ENCODE measurements at regions not wholly inside any gene's neighbourhood (a gene's known extent, or its start where the extent isn't known, plus 50 kb on each side); places are given as distances from the start of the nearest gene placed in this dataset.

DNA sequence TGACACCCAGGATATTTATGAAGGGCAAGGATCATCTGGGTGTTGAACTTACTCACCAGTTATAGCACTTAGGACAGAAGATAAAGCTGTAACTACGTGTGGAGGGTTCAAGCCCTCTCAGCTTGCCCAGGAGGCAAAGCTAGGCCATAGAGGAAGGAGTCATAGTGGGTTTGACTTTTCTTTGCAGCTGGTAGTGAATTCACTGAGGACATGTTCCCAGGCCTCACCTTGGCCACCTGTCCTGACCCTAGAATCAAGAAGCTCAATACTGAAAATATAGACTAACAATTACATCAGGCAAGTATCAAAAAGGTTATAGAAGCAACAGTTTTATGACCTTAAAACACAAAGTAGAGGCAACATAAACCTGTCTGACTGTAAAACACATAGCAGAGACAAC, 1207.7 kb downstream of the SLITRK1 start:
- Mint-ChIP-seq H3K27ac (no peak overlapping the region), H3K4me1 (no peaks in the 10 kb centered on the region), H3K27me3 (no peaks in the 10 kb centered on the region), H3K36me3 (no peaks in the 10 kb centered on the region), H3K9me3 (peaks cover 0 to 4% (median 0%) of the 10 kb centered on the region in 3 donors), H3K4me3 (no peak overlapping the region)
- H3K9me3 ChIP-seq = no peaks in the 10 kb centered on the region
- ATAC-seq (replicated peaks in 1 of 4) (no peak), DNase-seq (no peak)
- WGBS (ENCODE audit: insufficient coverage) = no CpG with 5 or more reads among the region's 1 CpG
- no peaks in the 10 kb centered on the region for H3K36me3 ChIP-seq (ENCODE audit: control insufficient read depth in 2 of 2, extremely low read depth in 1 of 2, insufficient read depth in 1 of 2, low read length in 1 of 2)
- no peak overlapping the region for H3K4me3 ChIP-seq (ENCODE audit: control insufficient read depth in 1 of 2, extremely low read depth in 1 of 2, low read length in 1 of 2)
- ChIA-PET POLR2A (no interaction called here), CTCF (no interaction called here)
- H3K27me3 ChIP-seq (replicated peaks in 1 of 2; ENCODE audit: control insufficient read depth in 2 of 2, extremely low read depth in 1 of 2, insufficient read depth in 2 of 2, low read length in 1 of 2) = no peaks in the 10 kb centered on the region
- no peak overlapping the region for H3K27ac ChIP-seq (ENCODE audit: low read length)
- H3K4me1 ChIP-seq (ENCODE audit: control insufficient read depth in 1 of 2, extremely low read depth in 1 of 2, insufficient read depth in 2 of 2, low read length in 2 of 2) = no peaks in the 10 kb centered on the region

DNA sequence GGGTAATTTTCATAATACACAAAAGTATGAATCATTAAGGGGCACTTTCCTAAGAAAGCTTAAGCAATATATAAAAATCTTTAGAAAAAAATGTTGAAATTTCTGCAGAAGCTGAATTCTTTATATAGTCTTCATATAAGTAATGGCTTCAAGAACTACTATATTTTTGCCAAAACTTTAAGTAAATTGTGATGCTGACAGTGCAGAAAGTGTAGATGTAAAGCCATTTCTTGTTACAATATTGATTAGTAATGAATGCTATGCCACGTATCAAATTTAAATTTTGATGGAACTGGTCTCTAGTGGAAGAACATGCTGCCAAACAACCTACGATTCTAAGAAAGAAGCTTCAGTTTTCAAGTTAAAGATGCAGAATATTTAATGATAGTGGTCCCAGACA, 1210.0 kb downstream of the SLITRK1 start:
- WGBS (ENCODE audit: insufficient coverage) = 83% methylated on average over 2 of the region's 2 CpGs
- no peaks in the 10 kb centered on the region for H3K36me3 ChIP-seq (ENCODE audit: control insufficient read depth in 2 of 2, extremely low read depth in 1 of 2, insufficient read depth in 1 of 2, low read length in 1 of 2)
- H3K9me3 ChIP-seq = no peaks in the 10 kb centered on the region
- Mint-ChIP-seq H3K27ac (no peak overlapping the region), H3K36me3 (no peaks in the 10 kb centered on the region), H3K4me3 (no peak overlapping the region), H3K27me3 (no peaks in the 10 kb centered on the region), H3K9me3 (peaks cover 0 to 9% (median 0%) of the 10 kb centered on the region in 3 donors), H3K4me1 (no peaks in the 10 kb centered on the region)
- DNase-seq = no peak
- no peaks in the 10 kb centered on the region for H3K27me3 ChIP-seq (replicated peaks in 1 of 2; ENCODE audit: control insufficient read depth in 2 of 2, extremely low read depth in 1 of 2, insufficient read depth in 2 of 2, low read length in 1 of 2)
- no peak overlapping the region for H3K27ac ChIP-seq (ENCODE audit: low read length)
- ChIA-PET CTCF (no interaction called here), POLR2A (no interaction called here)
- H3K4me3 ChIP-seq (ENCODE audit: control insufficient read depth in 1 of 2, extremely low read depth in 1 of 2, low read length in 1 of 2) = no peak overlapping the region
- no peaks in the 10 kb centered on the region for H3K4me1 ChIP-seq (ENCODE audit: control insufficient read depth in 1 of 2, extremely low read depth in 1 of 2, insufficient read depth in 2 of 2, low read length in 2 of 2)
- no peak for ATAC-seq (replicated peaks in 1 of 4)

DNA sequence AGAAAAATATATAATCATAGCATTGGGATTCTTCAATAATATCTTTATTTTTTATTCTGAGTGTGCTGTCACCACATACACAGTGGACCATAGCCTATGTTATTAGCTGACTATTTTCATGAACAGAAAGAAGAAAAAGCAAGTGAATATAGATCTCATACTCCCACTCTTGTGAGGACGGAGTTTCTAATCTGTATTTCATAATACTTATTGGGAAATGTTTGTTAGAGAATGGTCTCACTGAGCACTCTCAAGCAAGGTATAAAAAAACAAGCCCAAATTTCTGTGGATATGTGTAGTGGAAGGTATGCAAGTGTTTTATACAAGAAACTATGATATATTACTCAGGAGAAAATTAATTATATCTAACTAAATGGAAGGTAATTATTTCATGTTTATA, 1218.1 kb downstream of the SLITRK1 start:
- Mint-ChIP-seq H3K27ac (no peak overlapping the region), H3K36me3 (no peaks in the 10 kb centered on the region), H3K9me3 (peaks cover 0 to 9% (median 0%) of the 10 kb centered on the region in 3 donors), H3K27me3 (no peaks in the 10 kb centered on the region), H3K4me3 (no peak overlapping the region), H3K4me1 (no peaks in the 10 kb centered on the region)
- H3K9me3 ChIP-seq = no peaks in the 10 kb centered on the region
- H3K27ac ChIP-seq (ENCODE audit: low read length) = no peak overlapping the region
- ChIA-PET POLR2A (no interaction called here), CTCF (no interaction called here)
- DNase-seq = no peak
- no peak for ATAC-seq (replicated peaks in 1 of 4)
- H3K36me3 ChIP-seq (ENCODE audit: control insufficient read depth in 2 of 2, extremely low read depth in 1 of 2, insufficient read depth in 1 of 2, low read length in 1 of 2) = no peaks in the 10 kb centered on the region
- H3K4me3 ChIP-seq (ENCODE audit: control insufficient read depth in 1 of 2, extremely low read depth in 1 of 2, low read length in 1 of 2) = no peak overlapping the region
- WGBS (ENCODE audit: insufficient coverage) = no CpG with 5 or more reads among the region's 1 CpG
- no peaks in the 10 kb centered on the region for H3K27me3 ChIP-seq (replicated peaks in 1 of 2; ENCODE audit: control insufficient read depth in 2 of 2, extremely low read depth in 1 of 2, insufficient read depth in 2 of 2, low read length in 1 of 2)
- no peaks in the 10 kb centered on the region for H3K4me1 ChIP-seq (ENCODE audit: control insufficient read depth in 1 of 2, extremely low read depth in 1 of 2, insufficient read depth in 2 of 2, low read length in 2 of 2)

DNA sequence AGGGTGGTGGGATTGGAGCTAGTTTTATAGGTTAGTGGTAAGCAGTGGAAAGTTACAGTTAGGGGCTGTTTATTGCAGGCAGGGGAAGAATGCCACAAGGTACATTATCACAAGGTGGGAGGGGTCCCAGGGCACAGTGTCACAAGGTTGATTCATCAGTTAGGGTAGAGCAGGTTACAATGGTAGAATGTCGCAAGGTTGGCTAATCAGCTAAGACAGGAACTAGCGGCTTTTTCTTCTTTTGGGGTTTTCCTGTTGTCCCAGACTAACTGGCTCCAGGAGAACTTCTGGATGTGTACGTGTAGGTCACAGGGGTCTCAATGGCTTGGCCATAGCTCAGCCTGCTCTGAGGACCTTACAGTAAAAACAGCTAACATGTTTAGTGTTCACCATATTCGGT, 1221.1 kb downstream of the SLITRK1 start:
- H3K27me3 Mint-ChIP-seq = no peaks in the 10 kb centered on the region
- no peaks in the 10 kb centered on the region for H3K4me1 Mint-ChIP-seq
- H3K4me3 ChIP-seq (ENCODE audit: control insufficient read depth in 1 of 2, extremely low read depth in 1 of 2, low read length in 1 of 2) = no peak overlapping the region
- H3K4me1 ChIP-seq (ENCODE audit: control insufficient read depth in 1 of 2, extremely low read depth in 1 of 2, insufficient read depth in 2 of 2, low read length in 2 of 2) = no peaks in the 10 kb centered on the region
- POLR2A ChIA-PET = interaction anchor here in 1 of 2 donors (0.6 kb wide), 1 partner anchor 163 kb away, joined by 3 read pairs; no protein-coding TSS in a partner anchor
- H3K9me3 Mint-ChIP-seq = peaks cover 0 to 4% (median under 1%) of the 10 kb centered on the region in 3 donors
- H3K4me3 Mint-ChIP-seq = no peak overlapping the region
- no peaks in the 10 kb centered on the region for H3K36me3 ChIP-seq (ENCODE audit: control insufficient read depth in 2 of 2, extremely low read depth in 1 of 2, insufficient read depth in 1 of 2, low read length in 1 of 2)
- DNase-seq (no peak), ATAC-seq (replicated peaks in 1 of 4) (no peak)
- CTCF ChIA-PET = no interaction called here
- H3K36me3 Mint-ChIP-seq = no peaks in the 10 kb centered on the region
- no peaks in the 10 kb centered on the region for H3K9me3 ChIP-seq
- no peak overlapping the region for H3K27ac ChIP-seq (ENCODE audit: low read length)
- H3K27ac Mint-ChIP-seq = no peak overlapping the region
- no peaks in the 10 kb centered on the region for H3K27me3 ChIP-seq (replicated peaks in 1 of 2; ENCODE audit: control insufficient read depth in 2 of 2, extremely low read depth in 1 of 2, insufficient read depth in 2 of 2, low read length in 1 of 2)
- WGBS (ENCODE audit: insufficient coverage) = 92% methylated on average over 2 of the region's 4 CpGs

DNA sequence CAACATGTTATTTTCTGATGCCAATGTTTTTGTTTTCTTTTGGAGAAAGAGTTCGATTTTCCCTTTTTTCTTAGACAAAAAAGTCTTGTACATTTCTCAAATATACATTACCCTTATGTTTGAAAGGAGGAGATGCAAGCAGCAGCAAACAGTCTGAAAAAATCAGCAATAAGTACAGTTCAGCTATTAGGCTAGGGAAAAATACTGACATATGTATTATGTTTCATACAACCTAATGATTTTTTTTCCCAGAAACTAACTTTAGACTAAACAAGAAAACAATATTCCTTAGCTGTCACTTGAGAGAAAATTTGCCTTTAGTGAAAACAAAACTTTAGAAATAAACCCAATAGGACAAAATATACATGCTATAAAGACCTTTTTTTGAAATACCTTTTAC, 1223.5 kb downstream of the SLITRK1 start:
- Mint-ChIP-seq H3K27ac (no peak overlapping the region), H3K4me1 (no peaks in the 10 kb centered on the region), H3K36me3 (no peaks in the 10 kb centered on the region), H3K9me3 (peaks cover 0 to 11% (median 4%) of the 10 kb centered on the region in 3 donors), H3K27me3 (no peaks in the 10 kb centered on the region), H3K4me3 (no peak overlapping the region)
- no peaks in the 10 kb centered on the region for H3K36me3 ChIP-seq (ENCODE audit: control insufficient read depth in 2 of 2, extremely low read depth in 1 of 2, insufficient read depth in 1 of 2, low read length in 1 of 2)
- DNase-seq = no peak
- H3K27me3 ChIP-seq (replicated peaks in 1 of 2; ENCODE audit: control insufficient read depth in 2 of 2, extremely low read depth in 1 of 2, insufficient read depth in 2 of 2, low read length in 1 of 2) = no peaks in the 10 kb centered on the region
- ChIA-PET POLR2A (no interaction called here), CTCF (no interaction called here)
- WGBS (ENCODE audit: insufficient coverage) = no CpG with 5 or more reads among the region's 1 CpG
- no peak for ATAC-seq (replicated peaks in 1 of 4)
- no peak overlapping the region for H3K4me3 ChIP-seq (ENCODE audit: control insufficient read depth in 1 of 2, extremely low read depth in 1 of 2, low read length in 1 of 2)
- no peak overlapping the region for H3K27ac ChIP-seq (ENCODE audit: low read length)
- H3K9me3 ChIP-seq = no peaks in the 10 kb centered on the region
- no peaks in the 10 kb centered on the region for H3K4me1 ChIP-seq (ENCODE audit: control insufficient read depth in 1 of 2, extremely low read depth in 1 of 2, insufficient read depth in 2 of 2, low read length in 2 of 2)

DNA sequence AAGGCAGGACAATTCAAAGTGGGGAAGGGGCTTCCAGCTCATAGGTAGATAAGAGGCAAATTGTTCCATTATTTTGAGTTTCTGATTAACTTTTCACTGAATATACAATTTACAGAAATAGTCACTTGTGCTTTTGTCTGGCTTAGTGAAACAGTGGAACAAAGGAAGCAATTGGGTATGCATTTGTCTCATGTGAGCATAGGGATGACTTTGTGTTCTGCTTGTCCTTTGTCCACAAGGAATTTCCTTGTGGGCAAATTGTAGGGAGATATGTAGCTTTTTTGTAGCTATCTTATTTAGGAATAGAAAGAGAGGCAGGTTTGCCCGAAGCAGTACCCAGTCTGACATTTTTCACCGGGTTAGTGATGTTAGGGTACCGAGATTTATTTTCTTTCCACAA, 1224.8 kb downstream of the SLITRK1 start:
- no peaks in the 10 kb centered on the region for H3K27me3 ChIP-seq (replicated peaks in 1 of 2; ENCODE audit: control insufficient read depth in 2 of 2, extremely low read depth in 1 of 2, insufficient read depth in 2 of 2, low read length in 1 of 2)
- no peaks in the 10 kb centered on the region for H3K9me3 ChIP-seq
- ATAC-seq (replicated peaks in 1 of 4) (no peak), DNase-seq (no peak)
- H3K4me3 ChIP-seq (ENCODE audit: control insufficient read depth in 1 of 2, extremely low read depth in 1 of 2, low read length in 1 of 2) = no peak overlapping the region
- no peak overlapping the region for H3K27ac ChIP-seq (ENCODE audit: low read length)
- Mint-ChIP-seq H3K36me3 (no peaks in the 10 kb centered on the region), H3K9me3 (peaks cover 0 to 14% (median 4%) of the 10 kb centered on the region in 3 donors), H3K27me3 (no peaks in the 10 kb centered on the region), H3K4me3 (no peak overlapping the region), H3K27ac (no peak overlapping the region), H3K4me1 (no peaks in the 10 kb centered on the region)
- WGBS (ENCODE audit: insufficient coverage) = no CpG with 5 or more reads among the region's 3 CpGs
- ChIA-PET CTCF (no interaction called here), POLR2A (no interaction called here)
- H3K4me1 ChIP-seq (ENCODE audit: control insufficient read depth in 1 of 2, extremely low read depth in 1 of 2, insufficient read depth in 2 of 2, low read length in 2 of 2) = no peaks in the 10 kb centered on the region
- no peaks in the 10 kb centered on the region for H3K36me3 ChIP-seq (ENCODE audit: control insufficient read depth in 2 of 2, extremely low read depth in 1 of 2, insufficient read depth in 1 of 2, low read length in 1 of 2)
